T1000 (cell line): ENCODE measurements at regions not wholly inside any gene's neighbourhood (a gene's known extent, or its start where the extent isn't known, plus 50 kb on each side); places are given as distances from the start of the nearest gene placed in this dataset.
A peak's percentile ranks its signal among the peaks of the same experiment; 100 is the strongest.

Experiments
- DNase-seq: peaks from one replicate; lab custom pipeline; 2025; ENCODE audit warnings: mixed read lengths; lab: John Stamatoyannopoulos, UW

DNA sequence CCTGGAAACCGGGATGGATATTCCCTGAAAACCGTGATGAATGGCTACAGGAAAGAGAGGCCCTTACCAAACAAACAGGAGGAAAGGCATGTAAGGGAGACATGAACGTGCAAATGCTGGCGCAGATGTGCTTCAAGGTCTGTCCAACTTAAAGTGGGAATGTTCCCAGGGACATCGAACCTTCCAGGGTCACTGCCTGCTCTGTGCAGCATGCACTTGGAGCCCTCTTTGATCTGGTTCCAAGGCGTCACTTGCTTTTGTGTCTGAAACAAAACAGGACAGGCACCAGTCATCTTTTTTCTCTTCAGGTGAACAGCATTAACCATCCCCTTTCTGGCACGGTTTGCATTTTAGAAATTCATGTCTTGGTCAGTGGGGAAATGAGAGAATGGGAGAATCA, 479.4 kb downstream of the RASEF start:
- DNase-seq, result no peak

- DNase-seq, result no peak
Measured at GRCh38 chr9:82584349-82584863, 478.5 kb downstream of the RASEF start.

GRCh38 chr9:82586918-82587356, 476.0 kb downstream of the RASEF start:
- no peak for DNase-seq

DNA sequence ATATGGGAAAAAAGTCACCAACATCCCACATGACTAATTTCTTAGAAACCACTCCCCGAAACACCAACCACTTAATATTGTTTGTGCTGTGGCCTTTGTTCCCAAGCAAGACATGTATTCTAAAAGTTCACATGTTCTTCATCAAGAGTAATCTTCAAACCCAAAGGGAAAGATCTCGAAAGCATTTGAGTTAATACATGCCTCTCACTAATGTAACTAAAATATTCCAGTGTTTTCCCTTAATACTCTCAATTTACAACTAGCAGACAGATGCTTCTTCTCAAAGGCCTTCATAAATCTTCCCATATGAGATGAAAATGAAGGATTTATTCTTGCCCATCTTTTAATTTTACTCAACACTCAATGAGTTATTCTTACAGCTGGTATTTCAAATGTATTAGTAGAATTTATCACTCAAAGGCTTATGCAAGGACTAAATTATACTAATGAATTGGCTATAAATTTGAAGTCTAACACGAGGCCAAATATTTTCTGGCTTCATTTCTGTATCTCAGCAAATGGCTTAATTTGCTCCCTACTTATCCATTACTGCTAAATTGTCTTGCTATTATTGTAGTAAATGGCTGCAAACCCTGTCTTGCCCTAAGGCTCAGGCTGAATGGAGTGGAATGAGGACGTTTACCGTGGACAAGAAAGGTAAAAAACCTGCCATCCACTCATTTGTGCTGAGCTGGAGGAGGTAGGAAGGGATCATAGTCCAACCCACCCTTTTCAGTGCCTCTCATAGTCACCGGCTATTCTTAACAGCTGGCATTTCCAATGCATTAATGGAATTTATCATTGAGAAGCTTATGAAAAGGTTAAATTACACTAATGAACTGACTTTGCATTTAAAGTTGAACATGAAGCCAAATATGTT, 474.4 kb downstream of the RASEF start:
- DNase-seq, result no peak

DNA sequence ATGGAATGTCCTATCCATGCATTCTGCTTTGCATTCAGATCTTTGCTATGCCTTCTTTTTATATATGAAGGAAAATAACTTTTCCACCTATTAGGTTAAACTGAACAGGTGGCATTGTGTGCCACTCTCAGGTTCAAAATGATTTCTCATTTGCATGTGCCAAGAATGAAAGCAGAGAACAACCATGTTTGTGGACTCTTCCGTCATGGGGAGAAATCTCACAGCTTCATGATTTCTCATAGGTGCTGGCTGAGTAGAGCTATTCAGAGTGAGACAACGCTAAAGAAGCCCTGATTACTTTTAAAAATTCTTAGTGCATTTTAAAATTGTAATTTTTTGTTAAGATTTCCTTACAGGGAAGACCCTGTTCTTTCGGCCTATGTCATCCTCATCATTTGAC, 472.1 kb downstream of the RASEF start:
- no peak for DNase-seq

- no peak for DNase-seq
Measured at GRCh38 chr9:82593501-82593900, 469.4 kb downstream of the RASEF start.

DNA sequence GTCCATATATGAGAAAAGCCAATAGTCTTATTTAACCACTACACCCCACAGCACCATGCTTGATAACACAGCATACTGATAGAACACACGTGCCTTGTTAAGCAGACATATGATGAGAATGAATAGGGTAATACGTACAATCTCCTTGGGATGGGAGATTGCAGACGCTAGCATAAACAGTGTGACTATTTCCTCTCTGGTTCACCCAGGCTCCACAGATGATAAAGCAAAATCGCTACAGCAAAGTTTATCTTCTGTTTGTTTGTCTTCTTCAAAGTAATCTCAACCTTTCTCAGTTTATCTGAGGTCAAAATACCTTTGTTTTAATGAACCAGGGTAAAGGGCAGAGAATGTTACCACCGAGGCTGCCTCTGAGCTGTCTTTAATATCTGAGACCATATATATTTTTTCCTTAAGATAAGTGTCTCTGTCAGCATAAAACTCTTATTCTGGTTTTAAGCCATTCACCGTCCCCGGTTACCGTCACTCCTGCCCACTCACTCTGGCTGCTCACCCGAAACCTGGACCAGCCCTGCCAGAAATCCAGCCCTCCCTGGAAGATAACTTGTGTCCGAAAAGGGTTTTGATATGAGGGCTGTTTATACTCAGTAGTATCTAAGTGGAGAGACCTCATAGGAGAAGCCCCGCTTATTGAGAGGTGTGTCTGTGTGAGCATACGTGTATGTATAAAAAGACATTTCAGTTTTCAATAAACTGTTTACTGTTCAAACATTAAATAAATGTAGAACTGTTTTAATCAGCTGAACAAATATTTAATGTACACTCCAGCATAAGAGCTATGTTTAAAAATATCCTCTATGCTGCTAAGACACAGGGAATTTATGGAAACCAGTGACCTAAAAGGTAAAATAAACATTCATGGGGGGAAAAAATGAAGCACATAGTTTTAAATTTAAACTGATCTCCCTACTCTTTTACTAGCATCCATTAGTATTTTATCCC, 465.4 kb downstream of the RASEF start:
- DNase-seq, result no peak

DNA sequence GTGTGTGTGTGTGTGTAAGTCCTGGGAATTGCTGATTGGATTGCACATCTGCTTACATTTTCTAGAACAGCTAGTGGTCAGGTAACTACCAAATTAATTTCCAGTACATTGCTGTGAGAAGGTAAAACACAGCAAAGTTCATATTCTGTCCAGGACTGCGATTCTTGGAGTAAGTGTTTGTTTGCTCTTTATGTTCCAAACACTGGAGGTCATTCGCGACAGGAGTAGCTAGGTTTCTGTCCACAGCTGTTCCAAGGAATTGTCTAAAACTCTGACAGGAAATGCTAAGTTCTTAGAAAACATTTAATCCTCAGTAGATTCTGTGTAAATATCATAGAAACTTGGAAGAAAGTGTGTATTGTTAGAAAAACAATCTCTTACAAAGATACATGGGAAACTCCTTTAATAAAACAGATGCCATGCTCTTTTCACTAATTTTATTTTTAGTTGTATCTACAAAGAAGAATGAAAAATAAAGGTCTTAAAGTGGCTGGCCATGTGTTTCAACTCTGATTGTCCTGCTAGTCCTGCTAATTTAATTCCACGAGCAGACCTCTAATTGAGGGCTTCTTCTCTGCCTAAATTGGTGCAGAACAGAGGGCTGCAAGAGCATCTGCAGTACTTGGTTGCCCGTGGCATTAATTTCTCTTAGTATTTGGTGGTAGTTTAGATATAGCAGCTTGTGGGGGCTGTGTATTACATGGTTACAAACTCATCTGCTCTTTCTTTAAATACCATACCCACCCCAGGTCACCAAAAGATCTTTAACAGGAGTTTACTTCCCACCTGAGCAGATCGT, 464.5 kb downstream of the RASEF start:
- DNase-seq, result no peak

DNA sequence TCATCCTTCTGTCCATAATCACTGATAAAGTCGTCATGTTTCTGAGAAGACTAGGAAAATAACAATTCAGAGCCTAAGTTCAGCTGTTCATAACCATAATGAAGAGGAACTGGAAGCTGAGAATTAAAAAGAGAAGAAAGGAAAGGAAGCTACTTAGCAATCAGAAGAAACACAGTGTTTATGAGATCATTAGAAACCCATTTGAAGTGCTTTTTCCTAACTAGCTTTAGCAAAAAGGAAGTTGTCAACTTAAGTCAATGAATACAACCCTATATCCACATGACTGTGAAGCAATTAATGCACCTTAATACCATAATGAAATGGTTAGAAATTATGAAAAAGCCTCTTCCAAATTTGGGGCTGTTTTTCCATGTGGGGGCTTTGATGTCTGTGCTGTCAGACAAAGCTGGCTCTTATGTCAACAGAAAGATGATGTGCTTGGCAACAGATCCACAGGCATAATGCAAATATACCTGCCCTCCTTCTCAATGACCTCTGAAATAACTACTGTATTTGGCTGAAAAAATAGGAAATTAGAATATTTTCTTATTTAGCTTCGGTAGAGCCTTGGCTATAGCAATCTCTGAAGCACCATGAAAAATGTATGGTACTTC, 463.5 kb downstream of the RASEF start:
- no peak for DNase-seq

- DNase-seq, result no peak
Measured at GRCh38 chr9:82600536-82601292, 462.2 kb downstream of the RASEF start.

GRCh38 chr9:82601293-82601771, 461.6 kb downstream of the RASEF start:
- DNase-seq, result no peak

DNA sequence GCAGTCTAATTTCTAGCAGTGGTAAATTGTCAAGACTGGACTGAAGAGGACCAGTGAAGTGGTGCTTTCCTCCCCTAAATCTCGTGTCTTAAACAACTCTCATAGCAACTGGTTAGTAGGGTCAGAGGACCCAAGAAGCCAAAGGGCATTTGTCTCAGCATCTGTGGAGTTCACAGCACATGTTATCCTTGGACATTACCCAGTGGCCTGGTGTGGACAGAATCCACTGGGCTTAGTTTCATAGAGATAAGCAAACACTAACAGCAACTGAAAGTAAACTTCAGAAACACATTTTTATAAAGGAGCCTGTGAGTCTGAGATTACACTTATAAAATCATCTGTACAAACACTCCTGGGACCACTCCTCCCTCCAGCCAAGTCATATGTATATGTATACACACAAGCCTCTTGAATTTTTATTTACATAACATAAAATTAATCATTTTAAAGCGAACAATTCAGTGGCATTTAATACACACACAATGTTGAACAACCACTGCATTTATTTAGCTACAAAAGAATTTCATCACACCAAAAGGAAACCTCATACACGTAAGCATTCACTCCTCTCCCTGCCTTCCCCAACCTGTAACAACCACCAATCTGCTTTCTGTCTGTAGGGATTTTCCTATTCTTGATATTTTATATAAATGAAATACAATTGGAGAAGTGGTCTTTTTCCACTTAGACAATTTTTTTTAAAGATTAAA, 457.8 kb downstream of the RASEF start:
- no peak for DNase-seq

DNA sequence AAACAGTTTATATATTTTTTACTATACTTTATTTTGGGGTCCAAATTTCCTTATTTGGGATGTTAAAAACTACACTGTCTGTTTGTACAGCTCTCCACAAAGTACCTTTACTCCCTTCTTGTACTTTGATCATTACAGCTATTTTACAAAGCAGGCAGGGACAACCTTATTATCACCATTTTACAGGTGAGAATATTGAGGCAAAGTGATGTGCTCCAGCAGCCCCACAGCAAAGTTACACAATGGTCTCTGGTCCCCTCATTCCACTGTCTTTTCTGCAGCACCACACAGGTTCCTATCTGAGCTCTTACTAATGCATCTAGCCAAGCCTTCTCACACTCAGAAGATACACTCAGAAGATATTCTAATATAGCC, 457.3 kb downstream of the RASEF start:
- DNase-seq, result no peak

DNA sequence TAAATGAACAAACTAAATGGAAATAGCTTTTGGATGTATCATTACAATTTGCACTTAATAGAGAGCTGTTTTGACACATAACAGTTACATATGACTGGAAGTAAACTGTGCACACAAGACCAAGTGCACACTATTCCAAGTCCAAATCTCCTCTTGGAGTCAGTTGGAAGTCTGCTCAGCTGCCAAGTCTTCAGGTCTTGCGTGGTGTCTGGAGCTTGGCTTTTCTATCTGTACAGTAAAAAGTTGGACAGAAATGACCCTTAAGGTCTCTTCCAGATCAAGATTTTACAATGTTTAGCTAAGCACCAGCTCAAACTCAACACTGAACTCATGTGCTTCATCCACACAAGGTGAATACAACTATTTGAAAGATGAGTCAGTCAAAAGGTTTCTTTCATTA, 456.9 kb downstream of the RASEF start:
- DNase-seq, result no peak

DNA sequence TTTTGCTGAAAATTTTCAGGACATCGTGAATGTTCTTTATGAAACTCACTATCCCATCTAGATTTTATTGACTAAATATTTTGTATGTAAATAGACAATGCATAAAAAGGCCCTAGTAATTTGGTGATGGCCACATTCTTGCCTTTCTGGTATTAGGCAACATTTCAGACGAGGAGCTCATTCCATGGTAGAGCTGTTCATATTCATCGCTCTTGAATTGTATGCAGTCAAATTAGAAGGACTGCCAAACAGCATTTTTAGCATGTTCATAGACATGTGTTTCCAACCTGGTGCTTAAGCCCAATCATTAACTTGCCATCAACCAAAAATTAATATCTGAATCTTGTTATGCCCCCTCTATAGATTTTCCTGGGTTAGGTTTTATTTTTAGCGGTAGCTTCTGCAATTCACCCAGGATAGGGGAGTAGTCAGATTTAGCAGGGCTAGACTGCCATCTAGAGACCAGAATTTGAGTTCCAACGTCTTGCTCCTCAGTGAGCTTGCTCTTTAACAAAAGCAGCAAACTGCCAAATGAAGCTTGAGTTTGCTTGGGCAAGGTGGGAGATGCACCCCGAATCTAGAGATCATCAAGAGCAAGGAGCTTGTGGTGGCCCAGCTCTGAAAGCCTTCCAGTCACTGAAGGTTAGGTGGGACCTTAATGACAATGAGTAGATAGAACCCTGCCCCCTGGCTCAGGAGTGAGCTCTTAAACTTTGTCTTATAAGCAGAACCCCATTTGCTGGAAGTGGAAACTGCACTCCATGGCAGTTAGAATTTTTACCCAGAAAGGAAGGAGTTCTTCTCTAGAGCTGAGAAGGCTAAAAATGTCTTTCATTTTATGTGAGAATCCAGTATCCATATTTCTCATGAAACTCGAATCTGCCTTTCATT, 456.2 kb downstream of the RASEF start:
- DNase-seq, result peak; percentile 39

DNA sequence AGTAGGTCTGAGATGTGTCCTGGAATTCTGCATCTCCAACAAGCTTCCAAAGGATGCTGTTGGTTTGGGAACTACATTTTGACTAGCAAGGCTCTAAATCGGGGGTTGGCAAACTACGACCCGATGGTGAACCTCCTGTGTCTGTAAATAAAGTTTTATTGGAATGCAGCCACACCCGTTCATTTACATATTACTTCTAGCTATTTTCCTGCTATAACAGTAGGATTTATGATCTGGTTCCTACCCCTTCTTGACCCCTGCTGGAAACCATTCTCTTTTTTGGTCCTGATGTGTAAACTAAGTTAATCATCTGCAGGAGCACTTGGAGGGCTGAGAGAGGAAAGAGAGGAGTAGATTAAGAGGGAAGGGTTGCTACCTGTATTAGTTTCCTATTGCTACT, 454.5 kb downstream of the RASEF start:
- DNase-seq, result no peak

DNA sequence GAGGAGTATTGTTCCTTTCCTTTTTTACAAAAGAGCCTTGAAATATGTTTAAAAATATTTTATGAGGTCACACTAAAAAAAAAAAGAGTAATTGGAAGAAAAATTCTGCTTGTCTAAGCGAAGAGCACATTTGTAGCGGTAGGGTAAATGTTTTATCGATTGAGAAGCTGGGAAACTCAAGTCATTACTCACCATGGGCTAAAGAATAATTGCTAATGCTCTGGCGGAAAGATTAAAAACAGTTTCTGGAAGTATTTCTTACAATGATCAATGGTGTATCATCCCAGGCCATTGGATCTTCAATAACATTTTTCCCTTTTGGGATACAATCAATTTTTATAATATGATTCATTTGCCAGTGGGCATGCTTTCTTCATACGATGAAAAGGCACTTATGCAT, 450.0 kb downstream of the RASEF start:
- DNase-seq, result no peak

DNA sequence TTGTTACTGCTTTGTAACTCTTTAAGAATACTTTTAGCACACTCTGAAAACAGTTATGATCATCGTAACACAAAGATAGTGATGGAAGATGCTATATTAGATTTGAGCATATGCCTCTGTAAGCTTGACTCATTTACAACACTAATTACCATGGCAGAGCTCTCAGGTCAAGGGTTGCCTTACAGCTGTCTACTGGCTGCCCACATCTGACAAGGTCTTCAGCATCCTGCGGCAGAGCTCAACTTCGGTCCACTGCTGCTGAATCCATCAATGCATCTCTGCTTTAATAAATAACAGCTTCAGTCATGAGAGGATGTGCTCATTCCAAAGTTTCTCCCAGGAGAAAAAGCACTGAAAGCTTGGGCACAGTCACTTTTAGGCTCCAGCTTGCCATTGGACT, 449.4 kb downstream of the RASEF start:
- no peak for DNase-seq

DNA sequence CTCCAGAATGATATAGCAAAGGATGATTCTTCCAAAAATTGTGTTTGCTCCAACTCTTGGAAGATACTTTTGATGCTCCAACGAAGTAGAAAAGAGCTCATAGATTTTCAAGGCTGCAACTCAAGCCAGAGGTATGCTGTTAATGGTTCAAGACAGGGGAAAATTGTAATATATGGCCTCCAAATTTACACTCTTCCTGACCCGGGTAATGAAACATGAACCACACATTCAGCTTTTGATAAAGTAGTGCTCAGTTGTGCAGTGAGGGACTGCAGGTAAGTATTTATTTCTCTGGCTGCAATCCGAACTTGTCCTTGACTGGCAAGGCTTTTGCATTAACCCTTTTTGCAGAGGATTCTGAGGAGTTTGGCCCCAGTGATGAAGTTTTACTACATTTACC, 446.4 kb downstream of the RASEF start:
- DNase-seq, result no peak
